AG04449 (cell line): ENCODE measurements at regions not wholly inside any gene's neighbourhood (a gene's known extent, or its start where the extent isn't known, plus 50 kb on each side); places are given as distances from the start of the nearest gene placed in this dataset.

Experiments
- CTCF ChIA-PET: fragments of 350-600 bp; formaldehyde crosslinking; extraction: SDS; loops from one replicate; lab custom pipeline; 2021; ENCODE audit warnings: antibody characterized with exemption; lab: Yijun Ruan, JAX
- POLR2A ChIA-PET: fragments of 400-600, 350-600 bp; formaldehyde crosslinking; extraction: SDS; loops from one replicate; lab custom pipeline; 2020; ENCODE audit warnings: antibody characterized with exemption, inconsistent platforms; lab: Yijun Ruan, JAX
- DNase-seq: peaks from one replicate; pipeline ENCODE4 v3.0.0-alpha.2; 2010; ENCODE audit warnings: low read depth, low spot score
- H3K4me3 ChIP-seq: 2 replicates; pipeline ENCODE4 v1.5.1; 2011; ENCODE audit warnings: low read depth, mild to moderate bottlenecking, control low read depth, low read length
- CTCF ChIP-seq: IDR thresholded peaks from one replicate; pipeline ENCODE4 v1.5.1; 2011; ENCODE audit warnings: mild to moderate bottlenecking, moderate library complexity, low read length, control low read depth, inconsistent platforms; ENCODE audit not compliant: insufficient read depth; ENCODE audit errors: missing control alignments

- ChIA-PET CTCF (no interaction called here), POLR2A (no interaction called here)
- no peak for TF ChIP-seq CTCF
- no peak for DNase-seq
- H3K4me3 ChIP-seq, result no peak overlapping the region
These were observed 250.9 kb downstream of the NR2F2 start for GRCh38 chr15:96581371-96581770.

- no peak for DNase-seq
- no peak overlapping the region for H3K4me3 ChIP-seq
- ChIA-PET POLR2A (no interaction called here), CTCF (no interaction called here)
- no peak for TF ChIP-seq CTCF
These were observed 252.0 kb downstream of the NR2F2 start for GRCh38 chr15:96582473-96582872.

DNA sequence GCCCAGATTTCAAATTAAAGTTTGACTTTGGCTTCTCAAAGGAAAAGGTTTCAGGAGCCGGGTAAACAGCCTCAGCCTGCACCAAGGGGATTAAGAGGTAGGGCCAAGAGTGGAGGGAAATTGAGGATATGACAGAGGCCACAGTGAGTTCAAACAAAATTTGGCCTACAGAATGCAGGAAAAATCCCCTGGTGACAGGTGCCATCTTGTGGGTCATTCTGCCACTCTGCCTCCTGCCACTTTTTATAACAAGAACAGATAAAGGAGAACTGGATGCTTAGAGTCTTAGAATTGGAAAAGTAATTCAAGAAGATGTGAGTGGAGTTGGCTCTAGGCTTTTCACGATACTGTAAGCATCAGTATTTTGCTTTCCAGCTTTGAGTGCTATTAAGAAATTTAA is 253.2 kb downstream of the NR2F2 start:
- TF ChIP-seq CTCF, result no peak
- DNase-seq, result no peak
- H3K4me3 ChIP-seq, result no peak overlapping the region
- ChIA-PET POLR2A (no interaction called here), CTCF (no interaction called here)

- ChIA-PET CTCF (no interaction called here), POLR2A (no interaction called here)
- no peak overlapping the region for H3K4me3 ChIP-seq
- DNase-seq, result no peak
- no peak for TF ChIP-seq CTCF
These were observed 255.2 kb downstream of the NR2F2 start for GRCh38 chr15:96585484-96586386.

DNA sequence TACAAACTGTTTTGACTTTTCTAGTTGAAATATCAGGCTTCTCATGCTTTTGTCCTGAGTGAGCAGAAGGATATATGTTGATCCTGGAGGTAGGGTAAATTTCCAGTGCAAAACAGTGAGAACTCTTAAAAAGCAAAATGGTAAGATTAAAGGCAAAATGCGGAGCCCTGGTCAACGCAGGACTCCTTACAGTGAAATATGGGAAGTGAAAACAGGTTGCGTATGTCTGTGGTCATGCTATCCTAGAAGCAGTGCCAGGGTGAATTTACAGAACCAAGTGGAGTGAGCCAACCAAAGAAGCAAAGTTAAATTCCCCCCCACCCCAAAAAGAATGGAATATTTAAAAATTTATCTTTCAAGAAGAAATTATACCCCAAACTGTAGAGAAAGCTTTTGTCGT is 256.4 kb downstream of the NR2F2 start:
- ChIA-PET CTCF (no interaction called here), POLR2A (no interaction called here)
- no peak for DNase-seq

More for the DNA sequence above, 256.4 kb downstream of the NR2F2 start:
- TF ChIP-seq CTCF, result no peak
- no peak overlapping the region for H3K4me3 ChIP-seq
